Heart right ventricle (tissue), 16 donors: ENCODE measurements at regions not wholly inside any gene's neighbourhood (a gene's known extent, or its start where the extent isn't known, plus 50 kb on each side); places are given as distances from the start of the nearest gene placed in this dataset.

Experiments used
- ATAC-seq, 8 donors: fragments of 200-7000 bp; cut with Tn5 transposase; one replicate each; pipeline ENCODE4 v1.9.1; 2020; ENCODE audit warnings: mild to moderate bottlenecking in 8 of 8, moderate library complexity in 8 of 8, moderate number of reproducible peaks in 1 of 8
- DNase-seq, 2 donors: peaks; one replicate each; pipeline ENCODE4 v3.0.0-alpha.2; 2020
- H3K27ac ChIP-seq, 10 donors: fragments of 200-600 bp; sonication (generic) in 2 of 10; one replicate each; pipeline versions ENCODE4 v1.5.0 to v1.8.0; 2020 to 2022; ENCODE audit warnings: mild to moderate bottlenecking in 3 of 10
- H3K27me3 ChIP-seq, 7 donors: fragments of 200-600 bp; one replicate each; pipeline ENCODE4 v1.8.0; 2021 to 2022; ENCODE audit warnings: mild to moderate bottlenecking in 2 of 7
- H3K36me3 ChIP-seq, 9 donors: fragments of 200-600 bp; sonication (generic) in 1 of 9; one replicate each; pipeline versions ENCODE4 v1.5.0 to v1.8.0; 2020 to 2022; ENCODE audit warnings: mild to moderate bottlenecking in 2 of 9
- H3K4me1 ChIP-seq, 9 donors: fragments of 200-600 bp; sonication (generic) in 1 of 9; one replicate each; pipeline versions ENCODE4 v1.5.0 to v1.8.0; 2020 to 2022; ENCODE audit warnings: mild to moderate bottlenecking in 4 of 9
- H3K4me3 ChIP-seq, 10 donors: fragments of 200-600 bp; sonication (generic) in 2 of 10; one replicate each; pipeline versions ENCODE4 v1.5.0 to v1.8.0; 2020 to 2022; ENCODE audit warnings: mild to moderate bottlenecking in 7 of 10, moderate library complexity in 2 of 10
- H3K9me3 ChIP-seq, 11 donors: fragments of 200-600 bp in 10 of 11; sonication (generic) in 2 of 11; one replicate each; pipeline versions ENCODE4 v1.5.0 to v1.8.0; 2013 to 2022; ENCODE audit warnings: mild to moderate bottlenecking in 2 of 11, control low read depth in 1 of 11, moderate library complexity in 1 of 11
- CTCF ChIP-seq, 9 donors: fragments of 200-600 bp; sonication (generic) in 2 of 9; IDR thresholded peaks; one replicate each; pipeline versions ENCODE4 v1.5.0 to v1.8.0; 2021 to 2022; ENCODE audit warnings: antibody characterized with exemption in 9 of 9, mild to moderate bottlenecking in 5 of 9, moderate library complexity in 1 of 9
- WGBS, 2 donors: extraction: QIAGEN DNeasy Blood & Tissue Kit; methylation state at CpG; one replicate each; pipeline ENCODE4 v1.1.7; 2013; ENCODE audit warnings: inconsistent platforms in 1 of 2; 5-methylcytosine and 5-hydroxymethylcytosine counted together
- intact Hi-C, 10 donors: fragments of 100-400 bp; cut with DNase I; formaldehyde crosslinking; loops; one replicate each; pipeline versions ENCODE4 v1.11.1 to v1.14.2; 2022
- microRNA-seq, 2 donors: library from miRNA; unstranded; fragments of <30 nt; microRNA quantifications; one replicate each; pipeline ENCODE4 v1.2.0, GENCODE V29; 2021
- donor health status: Arrhythmogenic right ventricular cardiomyopathy.
- donor health status: ischemic (EF 13 %, LVEDD 7.1; RV severe dilation, severe dysfunction).
- donor health status: healthy with polysubstance abuse.
- donor health status: DM: no; HTN: yes; CAD: no.
- donor health status: DM: no; HTN: no; CAD: no.
- donor health status: ischemic (EF 25% LVEDD 6.9; RV normal size, moderate dysfunction).
- donor health status: ischemic (EF 25% LVEDD 5.7; RV mildly dilated, moderate dysfunction).
- donor health status: healthy.
- donor health status: DM: yes; HTN: yes; CAD: no.
- donor health status: Ischemic cardiomyopathy.
- donor health status: ischemic (EF 35%, LVEDD 5.7; RV mildly dilated, moderate dysfunction).
- donor health status: nonischemic (EF 11% LVEDD 7.7; RV severe dilation, severe dysfunction).
- donor health status: DM: yes; HTN: yes; CAD: no.
- donor health status: PGD.
- donor health status: ischemic (EF 29% LVEDD 5.4; RV normal size, mild dysfunction).
- donor health status: nonischemic (EF 23%, LVEDD 6.1; RV moderate dilation, normal function).

GRCh38 chr6:19781269-19781668 lies 55.9 kb upstream of the ID4 start:
- Histone ChIP-seq H3K9me3 (peaks cover 0 to 4% (median 0%) of the 10 kb centered on the region in 11 donors), H3K27me3 (no peaks in the 10 kb centered on the region), H3K36me3 (no peaks in the 10 kb centered on the region), H3K27ac (no peak overlapping the region), H3K4me3 (no peak overlapping the region), H3K4me1 (no peaks in the 10 kb centered on the region)
- TF ChIP-seq CTCF (IDR thresholded peaks at IDR 0.05), result no peak
- intact Hi-C loops, result no loop called here
- ATAC-seq (no peak), DNase-seq (no peak)
- whole genome bisulfite sequencing, 2 donors, result 90% methylated on average over 4 of the region's 4 CpGs

- WGBS, 2 donors, result 92 to 93% methylated on average over 3 of the region's 3 CpGs
- H3K27ac ChIP-seq, result no peak overlapping the region
- intact Hi-C loops, result no loop called here
- no peaks in the 10 kb centered on the region for H3K27me3 ChIP-seq
- ATAC-seq (no peak), DNase-seq (no peak)
- peaks cover 0 to 4% (median 0%) of the 10 kb centered on the region in 11 donors for H3K9me3 ChIP-seq
- H3K4me1 ChIP-seq, result no peaks in the 10 kb centered on the region
- TF ChIP-seq CTCF (IDR thresholded peaks at IDR 0.05), result no peak
- H3K4me3 ChIP-seq, result no peak overlapping the region
- no peaks in the 10 kb centered on the region for H3K36me3 ChIP-seq
Measured at GRCh38 chr6:19782588-19782987, 54.6 kb upstream of the ID4 start.

Small RNA genes in the stretch of these regions (microRNA-seq; reads per million reads assigned to microRNA genes)
- gene MIR548A1, result 0 reads per million in 2 donors
